Adrenal gland (tissue), 5 donors: ENCODE measurements at regions not wholly inside any gene's neighbourhood (a gene's known extent, or its start where the extent isn't known, plus 50 kb on each side); places are given as distances from the start of the nearest gene placed in this dataset.

Source experiments
- POLR2A ChIP-seq, 2 donors: fragments of 450-650 bp; IDR thresholded peaks; one replicate each; pipeline ENCODE4 v1.6.1; 2017; ENCODE audit warnings: antibody characterized with exemption in 2 of 2, mild to moderate bottlenecking in 2 of 2, moderate library complexity in 1 of 2
- TF ChIP-seq, protein P1 (sequence below), 6 experiments: fragments of 450-650 bp in 4 of 6; fragments of 200-600 bp in 2 of 6; sonication (generic) in 1 of 6; IDR thresholded peaks; 1 replicate in 5 of 6; 2 replicates in 1 of 6; pipeline versions ENCODE4 v1.5.1 to v1.8.0; 2016 to 2021; ENCODE audit warnings: antibody characterized with exemption in 6 of 6, mild to moderate bottlenecking in 2 of 6, moderate library complexity in 1 of 6
- donor health status: DM: no; HTN: no; CAD: no.

DNA sequence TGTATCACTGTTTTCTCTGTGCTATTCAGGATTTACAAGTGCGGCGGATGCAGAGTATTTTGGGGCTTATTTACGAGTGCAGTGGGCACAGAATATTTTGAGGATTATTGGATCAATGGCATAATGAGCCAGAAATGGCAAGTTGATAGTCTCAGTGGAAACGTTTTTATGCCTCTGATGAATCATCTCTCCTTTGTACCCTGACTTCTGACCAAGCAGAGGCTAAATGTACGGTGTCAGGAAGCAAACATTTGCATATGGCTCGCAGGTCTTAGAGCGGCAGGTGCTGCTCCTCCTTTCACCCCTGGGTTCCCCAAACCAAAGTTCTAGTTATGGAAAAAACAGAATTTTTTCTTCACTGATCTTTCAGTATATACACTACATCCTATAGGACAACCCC lies 94.5 kb downstream of the LIG4 start:
- TF ChIP-seq, protein P1, sequence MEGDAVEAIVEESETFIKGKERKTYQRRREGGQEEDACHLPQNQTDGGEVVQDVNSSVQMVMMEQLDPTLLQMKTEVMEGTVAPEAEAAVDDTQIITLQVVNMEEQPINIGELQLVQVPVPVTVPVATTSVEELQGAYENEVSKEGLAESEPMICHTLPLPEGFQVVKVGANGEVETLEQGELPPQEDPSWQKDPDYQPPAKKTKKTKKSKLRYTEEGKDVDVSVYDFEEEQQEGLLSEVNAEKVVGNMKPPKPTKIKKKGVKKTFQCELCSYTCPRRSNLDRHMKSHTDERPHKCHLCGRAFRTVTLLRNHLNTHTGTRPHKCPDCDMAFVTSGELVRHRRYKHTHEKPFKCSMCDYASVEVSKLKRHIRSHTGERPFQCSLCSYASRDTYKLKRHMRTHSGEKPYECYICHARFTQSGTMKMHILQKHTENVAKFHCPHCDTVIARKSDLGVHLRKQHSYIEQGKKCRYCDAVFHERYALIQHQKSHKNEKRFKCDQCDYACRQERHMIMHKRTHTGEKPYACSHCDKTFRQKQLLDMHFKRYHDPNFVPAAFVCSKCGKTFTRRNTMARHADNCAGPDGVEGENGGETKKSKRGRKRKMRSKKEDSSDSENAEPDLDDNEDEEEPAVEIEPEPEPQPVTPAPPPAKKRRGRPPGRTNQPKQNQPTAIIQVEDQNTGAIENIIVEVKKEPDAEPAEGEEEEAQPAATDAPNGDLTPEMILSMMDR (IDR thresholded peaks at IDR 0.05), result no peak
- TF ChIP-seq POLR2A (IDR thresholded peaks at IDR 0.05), result no peak
